A673 (cell line): ENCODE measurements at regions not wholly inside any gene's neighbourhood (a gene's known extent, or its start where the extent isn't known, plus 50 kb on each side); places are given as distances from the start of the nearest gene placed in this dataset.

Source experiments
- EZH2 ChIP-seq: fragments of 200-600 bp; sonication (generic); IDR thresholded peaks from 2 replicates; pipeline ENCODE4 v1.6.1; 2017; ENCODE audit warnings: borderline replicate concordance, low read depth, mild to moderate bottlenecking, mixed read lengths, antibody characterized with exemption, low read length; ENCODE audit not compliant: poor library complexity, severe bottlenecking
- TF ChIP-seq, protein P1 (sequence below): fragments of 300-800, 200-600 bp; sonication (generic); conservative IDR thresholded peaks from 2 replicates; pipeline ENCODE4 v1.5.1; 2017; ENCODE audit warnings: low read depth, mild to moderate bottlenecking, antibody characterized with exemption, low read length, moderate library complexity, mixed read lengths

GRCh38 chr1:55481634-55482033, 266.5 kb upstream of the USP24 start:
- TF ChIP-seq EZH2 = no peak
- TF ChIP-seq, protein P1, sequence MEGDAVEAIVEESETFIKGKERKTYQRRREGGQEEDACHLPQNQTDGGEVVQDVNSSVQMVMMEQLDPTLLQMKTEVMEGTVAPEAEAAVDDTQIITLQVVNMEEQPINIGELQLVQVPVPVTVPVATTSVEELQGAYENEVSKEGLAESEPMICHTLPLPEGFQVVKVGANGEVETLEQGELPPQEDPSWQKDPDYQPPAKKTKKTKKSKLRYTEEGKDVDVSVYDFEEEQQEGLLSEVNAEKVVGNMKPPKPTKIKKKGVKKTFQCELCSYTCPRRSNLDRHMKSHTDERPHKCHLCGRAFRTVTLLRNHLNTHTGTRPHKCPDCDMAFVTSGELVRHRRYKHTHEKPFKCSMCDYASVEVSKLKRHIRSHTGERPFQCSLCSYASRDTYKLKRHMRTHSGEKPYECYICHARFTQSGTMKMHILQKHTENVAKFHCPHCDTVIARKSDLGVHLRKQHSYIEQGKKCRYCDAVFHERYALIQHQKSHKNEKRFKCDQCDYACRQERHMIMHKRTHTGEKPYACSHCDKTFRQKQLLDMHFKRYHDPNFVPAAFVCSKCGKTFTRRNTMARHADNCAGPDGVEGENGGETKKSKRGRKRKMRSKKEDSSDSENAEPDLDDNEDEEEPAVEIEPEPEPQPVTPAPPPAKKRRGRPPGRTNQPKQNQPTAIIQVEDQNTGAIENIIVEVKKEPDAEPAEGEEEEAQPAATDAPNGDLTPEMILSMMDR = no peak
